ENCODE measurements at regions not wholly inside any gene's neighbourhood (a gene's known extent, or its start where the extent isn't known, plus 50 kb on each side); places are given as distances from the start of the nearest gene placed in this dataset.

DNA sequence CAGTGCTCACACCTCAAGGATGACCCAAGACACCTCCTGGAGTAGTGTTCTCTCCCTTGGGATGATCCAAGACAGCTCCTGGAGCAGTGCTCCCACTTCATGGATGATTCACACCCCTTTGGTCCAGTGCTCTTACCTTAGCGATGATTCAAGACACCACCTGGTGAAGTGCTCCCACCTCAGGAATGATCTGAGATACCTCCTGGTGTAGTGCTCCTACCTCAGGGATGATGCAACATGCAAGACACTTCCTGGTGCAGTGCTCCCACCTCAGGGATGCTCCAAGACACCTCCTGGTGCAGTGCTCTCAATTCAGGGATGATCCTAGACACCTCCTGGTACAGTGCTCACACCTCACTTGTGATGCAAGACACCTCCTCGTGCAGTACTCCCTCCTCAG lies 123.1 kb downstream of the ASB1 start (continued):
- TF ChIP-seq, protein P1, sequence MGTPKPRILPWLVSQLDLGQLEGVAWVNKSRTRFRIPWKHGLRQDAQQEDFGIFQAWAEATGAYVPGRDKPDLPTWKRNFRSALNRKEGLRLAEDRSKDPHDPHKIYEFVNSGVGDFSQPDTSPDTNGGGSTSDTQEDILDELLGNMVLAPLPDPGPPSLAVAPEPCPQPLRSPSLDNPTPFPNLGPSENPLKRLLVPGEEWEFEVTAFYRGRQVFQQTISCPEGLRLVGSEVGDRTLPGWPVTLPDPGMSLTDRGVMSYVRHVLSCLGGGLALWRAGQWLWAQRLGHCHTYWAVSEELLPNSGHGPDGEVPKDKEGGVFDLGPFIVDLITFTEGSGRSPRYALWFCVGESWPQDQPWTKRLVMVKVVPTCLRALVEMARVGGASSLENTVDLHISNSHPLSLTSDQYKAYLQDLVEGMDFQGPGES (IDR thresholded peaks at IDR 0.05; ENCODE audit: low read depth, low read length), result no peak
- TF ChIP-seq YY1 (IDR thresholded peaks at IDR 0.05; ENCODE audit: low read depth) (no peak), EZH2phosphoT487 (IDR thresholded peaks at IDR 0.05; ENCODE audit: borderline replicate concordance, low read depth) (no peak), NRF1 (IDR thresholded peaks at IDR 0.05; ENCODE audit: low read depth, low read length) (no peak)

DNA sequence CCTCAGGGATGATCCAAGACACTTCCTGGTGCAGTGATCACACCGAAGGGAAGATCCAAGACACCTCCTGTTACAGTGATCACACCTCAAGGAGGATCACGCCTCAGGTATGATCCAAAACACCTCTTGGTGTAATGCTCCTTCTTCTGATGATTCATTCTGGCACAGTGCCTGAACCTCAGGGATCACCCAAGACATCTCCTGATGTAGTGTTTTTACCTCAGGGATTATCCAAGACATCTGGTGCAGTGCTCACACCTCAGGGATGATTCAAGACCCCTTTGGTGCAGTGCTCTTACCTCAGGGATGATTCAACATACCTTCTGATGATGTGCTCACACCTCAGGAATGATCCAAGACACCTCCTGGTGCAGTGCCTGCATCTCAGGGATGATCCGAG lies 124.4 kb downstream of the ASB1 start:
- TF ChIP-seq, protein P2, sequence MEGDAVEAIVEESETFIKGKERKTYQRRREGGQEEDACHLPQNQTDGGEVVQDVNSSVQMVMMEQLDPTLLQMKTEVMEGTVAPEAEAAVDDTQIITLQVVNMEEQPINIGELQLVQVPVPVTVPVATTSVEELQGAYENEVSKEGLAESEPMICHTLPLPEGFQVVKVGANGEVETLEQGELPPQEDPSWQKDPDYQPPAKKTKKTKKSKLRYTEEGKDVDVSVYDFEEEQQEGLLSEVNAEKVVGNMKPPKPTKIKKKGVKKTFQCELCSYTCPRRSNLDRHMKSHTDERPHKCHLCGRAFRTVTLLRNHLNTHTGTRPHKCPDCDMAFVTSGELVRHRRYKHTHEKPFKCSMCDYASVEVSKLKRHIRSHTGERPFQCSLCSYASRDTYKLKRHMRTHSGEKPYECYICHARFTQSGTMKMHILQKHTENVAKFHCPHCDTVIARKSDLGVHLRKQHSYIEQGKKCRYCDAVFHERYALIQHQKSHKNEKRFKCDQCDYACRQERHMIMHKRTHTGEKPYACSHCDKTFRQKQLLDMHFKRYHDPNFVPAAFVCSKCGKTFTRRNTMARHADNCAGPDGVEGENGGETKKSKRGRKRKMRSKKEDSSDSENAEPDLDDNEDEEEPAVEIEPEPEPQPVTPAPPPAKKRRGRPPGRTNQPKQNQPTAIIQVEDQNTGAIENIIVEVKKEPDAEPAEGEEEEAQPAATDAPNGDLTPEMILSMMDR (IDR thresholded peaks at IDR 0.05), result no peak
- TF ChIP-seq ELF1 (IDR thresholded peaks at IDR 0.05), result no peak
- TF ChIP-seq RCOR1 (IDR thresholded peaks at IDR 0.05; ENCODE audit: low read length), result no peak
- TF ChIP-seq CHD2 (IDR thresholded peaks at IDR 0.05; ENCODE audit: low read length, partially characterized antibody), result no peak
- no peak for TF ChIP-seq POLR2AphosphoS5 (IDR thresholded peaks at IDR 0.05; ENCODE audit: low read depth, low read length)
- TF ChIP-seq, protein P3, sequence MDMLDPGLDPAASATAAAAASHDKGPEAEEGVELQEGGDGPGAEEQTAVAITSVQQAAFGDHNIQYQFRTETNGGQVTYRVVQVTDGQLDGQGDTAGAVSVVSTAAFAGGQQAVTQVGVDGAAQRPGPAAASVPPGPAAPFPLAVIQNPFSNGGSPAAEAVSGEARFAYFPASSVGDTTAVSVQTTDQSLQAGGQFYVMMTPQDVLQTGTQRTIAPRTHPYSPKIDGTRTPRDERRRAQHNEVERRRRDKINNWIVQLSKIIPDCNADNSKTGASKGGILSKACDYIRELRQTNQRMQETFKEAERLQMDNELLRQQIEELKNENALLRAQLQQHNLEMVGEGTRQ (IDR thresholded peaks at IDR 0.05; ENCODE audit: borderline replicate concordance, low read depth, low read length), result no peak
- TF ChIP-seq RAD21 (IDR thresholded peaks at IDR 0.05; ENCODE audit: low read length), result no peak
- no peak for TF ChIP-seq SIN3A (IDR thresholded peaks at IDR 0.05; ENCODE audit: borderline replicate concordance, low read depth, low read length)
- TF ChIP-seq RFX5 (IDR thresholded peaks at IDR 0.05; ENCODE audit: low read length), result no peak
- TF ChIP-seq, protein P4, sequence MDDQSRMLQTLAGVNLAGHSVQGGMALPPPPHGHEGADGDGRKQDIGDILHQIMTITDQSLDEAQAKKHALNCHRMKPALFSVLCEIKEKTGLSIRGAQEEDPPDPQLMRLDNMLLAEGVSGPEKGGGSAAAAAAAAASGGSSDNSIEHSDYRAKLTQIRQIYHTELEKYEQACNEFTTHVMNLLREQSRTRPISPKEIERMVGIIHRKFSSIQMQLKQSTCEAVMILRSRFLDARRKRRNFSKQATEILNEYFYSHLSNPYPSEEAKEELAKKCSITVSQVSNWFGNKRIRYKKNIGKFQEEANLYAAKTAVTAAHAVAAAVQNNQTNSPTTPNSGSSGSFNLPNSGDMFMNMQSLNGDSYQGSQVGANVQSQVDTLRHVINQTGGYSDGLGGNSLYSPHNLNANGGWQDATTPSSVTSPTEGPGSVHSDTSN (IDR thresholded peaks at IDR 0.05), result no peak
- TF ChIP-seq MEF2A (IDR thresholded peaks at IDR 0.05; ENCODE audit: borderline replicate concordance, low read depth), result no peak
- TF ChIP-seq, protein P5, sequence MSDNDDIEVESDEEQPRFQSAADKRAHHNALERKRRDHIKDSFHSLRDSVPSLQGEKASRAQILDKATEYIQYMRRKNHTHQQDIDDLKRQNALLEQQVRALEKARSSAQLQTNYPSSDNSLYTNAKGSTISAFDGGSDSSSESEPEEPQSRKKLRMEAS (IDR thresholded peaks at IDR 0.05; ENCODE audit: low read depth), result no peak
- H3K9me3 ChIP-seq, result no peaks in the 10 kb centered on the region
- no peaks in the 10 kb centered on the region for H3K4me1 ChIP-seq (ENCODE audit: control insufficient read depth in 1 of 2, insufficient read depth in 2 of 2, low read depth in 1 of 2, low read length in 1 of 2)
- no peaks in the 10 kb centered on the region for H3K79me2 ChIP-seq (ENCODE audit: insufficient read depth)
- no peak overlapping the region for H3K4me3 ChIP-seq (ENCODE audit: low read depth in 2 of 2, low read length in 1 of 2)
- CTCF ChIA-PET, result no interaction called here
- POLR2A ChIA-PET, result no interaction called here
- no peaks in the 10 kb centered on the region for H3K36me3 ChIP-seq (replicated peaks in 1 of 2; ENCODE audit: control insufficient read depth in 1 of 2, insufficient read depth in 2 of 2, low read length in 1 of 2)
- H2AFZ ChIP-seq (ENCODE audit: low read depth), result no peak overlapping the region
- H3F3A ChIP-seq (replicated peaks; ENCODE audit: insufficient read depth), result no peaks in the 10 kb centered on the region
- no peak overlapping the region for H3K27ac ChIP-seq (ENCODE audit: low read depth in 2 of 2, low read length in 1 of 2)
- no peaks in the 10 kb centered on the region for H4K20me1 ChIP-seq (ENCODE audit: insufficient read depth)
- no peak overlapping the region for H3K4me2 ChIP-seq
- H3K9me2 ChIP-seq, result no peaks in the 10 kb centered on the region
- WGBS (ENCODE audit: low lambda C conversion rate), result 66% methylated on average over 3 of the region's 3 CpGs
- DNase-seq, result no peak
- H3K27me3 ChIP-seq (ENCODE audit: insufficient read depth), result no peaks in the 10 kb centered on the region
- H3K9ac ChIP-seq, result no peak overlapping the region

Measured in SK-N-SH (cell line).